IPS-NIHi11 (cell line): ENCODE measurements at regions not wholly inside any gene's neighbourhood (a gene's known extent, or its start where the extent isn't known, plus 50 kb on each side); places are given as distances from the start of the nearest gene placed in this dataset.
A peak's percentile ranks its signal among the peaks of the same experiment; 100 is the strongest.

Experiments used
- DNase-seq: peaks from one replicate; pipeline ENCODE4 v3.0.0; 2012; ENCODE audit warnings: mixed read lengths, low spot score

GRCh38 chr18:41621177-41621576, 333.9 kb upstream of the PIK3C3 start:
- no peak for DNase-seq

DNA sequence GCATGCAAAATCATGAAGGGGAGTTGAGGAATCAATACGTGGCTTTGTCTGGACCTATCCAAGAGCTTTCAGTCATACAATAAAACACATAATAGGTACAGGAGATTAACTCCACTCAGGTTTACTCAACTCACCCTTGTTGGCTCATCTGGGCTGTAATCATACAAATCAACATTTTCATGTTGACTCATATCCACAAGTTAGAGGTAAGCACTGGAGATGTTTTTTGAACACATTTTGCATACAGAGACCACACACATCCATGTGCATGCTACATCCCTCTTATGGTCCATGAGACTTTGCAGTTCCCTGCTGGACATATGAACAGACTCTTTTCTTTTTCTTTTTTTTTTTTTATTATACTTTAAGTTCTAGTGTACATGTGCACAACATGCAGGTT, 336.9 kb upstream of the PIK3C3 start:
- DNase-seq: no peak

GRCh38 chr18:41617647-41618046, 337.4 kb upstream of the PIK3C3 start:
- DNase-seq: no peak

- no peak for DNase-seq
Measured at GRCh38 chr18:41613003-41613609, 341.9 kb upstream of the PIK3C3 start.

DNA sequence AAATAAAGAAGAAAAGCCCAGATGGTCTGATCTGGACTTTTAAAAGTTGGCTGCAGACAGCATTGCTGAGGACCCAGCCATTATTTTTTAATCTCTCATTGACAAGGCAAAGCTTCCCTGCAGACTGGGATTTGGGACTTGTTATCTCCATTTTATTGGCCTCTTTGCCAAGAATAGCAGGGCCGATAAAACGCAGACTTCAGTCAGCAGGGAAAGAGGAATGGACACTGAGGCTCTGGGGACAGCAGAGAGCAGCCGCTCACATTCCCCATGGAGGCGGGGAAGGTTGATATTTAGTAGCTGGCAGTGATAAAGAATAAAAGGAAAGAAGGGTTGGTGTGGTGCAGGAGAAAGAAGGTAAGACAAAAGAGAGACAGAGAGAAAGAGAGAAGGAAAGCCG, 350.1 kb upstream of the PIK3C3 start:
- no peak for DNase-seq

GRCh38 chr18:41602034-41602433, 353.0 kb upstream of the PIK3C3 start:
- DNase-seq: no peak

DNA sequence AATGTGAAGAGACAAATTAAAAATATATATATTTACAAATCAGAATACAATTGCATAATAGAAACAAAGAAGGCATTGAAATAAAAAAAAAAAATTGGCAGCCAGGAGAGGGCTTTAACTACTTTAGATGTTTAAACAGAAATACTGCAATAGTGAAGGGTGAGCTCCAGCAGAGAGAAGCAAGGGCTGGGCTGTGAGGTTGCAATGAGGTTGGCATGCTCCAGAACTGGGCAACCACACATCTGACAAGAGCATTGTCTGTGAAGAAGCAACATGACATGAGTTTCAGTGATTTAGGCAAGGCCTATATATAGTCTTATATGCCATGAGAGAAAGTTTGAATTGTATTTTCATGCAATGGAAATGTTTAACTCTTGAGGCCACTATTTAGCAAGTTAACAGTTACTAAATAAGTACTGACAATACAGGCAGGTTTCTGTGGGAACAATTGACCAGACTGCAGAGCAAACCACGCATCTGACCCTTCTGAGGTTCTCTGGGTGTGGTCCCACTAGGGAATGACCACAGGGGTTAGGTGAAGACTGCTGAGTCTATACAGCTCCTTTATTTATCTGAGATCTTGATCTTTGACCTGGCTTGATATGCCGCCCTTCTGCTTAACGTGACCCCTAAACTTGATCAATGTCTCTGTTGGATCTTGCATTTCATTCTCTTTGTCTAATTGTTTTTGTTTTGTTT, 354.2 kb upstream of the PIK3C3 start:
- DNase-seq: no peak

GRCh38 chr18:41599466-41599865, 355.6 kb upstream of the PIK3C3 start:
- no peak for DNase-seq

- no peak for DNase-seq
Measured at GRCh38 chr18:41594582-41594981, 360.5 kb upstream of the PIK3C3 start.

DNA sequence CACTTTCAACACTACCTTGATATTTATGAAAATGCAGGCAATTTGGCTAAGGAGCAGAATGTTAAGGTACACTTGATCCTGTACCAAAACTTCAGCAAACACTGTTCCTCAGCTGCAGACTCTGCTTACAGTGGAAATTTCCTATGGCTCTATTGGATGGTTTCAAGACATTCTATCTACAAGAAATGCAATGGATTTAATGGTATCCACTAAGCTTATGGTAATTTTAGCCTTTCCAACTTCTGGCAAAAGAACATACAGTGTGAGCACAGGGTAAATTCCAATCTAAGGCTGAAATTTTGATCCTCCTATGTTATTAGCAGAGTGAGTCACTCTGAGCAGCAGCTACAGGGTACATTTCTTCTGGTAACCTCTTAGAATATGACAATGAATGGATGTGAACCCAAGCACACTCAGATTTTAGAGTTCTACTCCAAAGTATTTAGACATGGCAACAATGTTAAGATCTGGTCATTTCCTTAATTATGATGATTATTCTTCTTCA, 361.8 kb upstream of the PIK3C3 start:
- no peak for DNase-seq

DNA sequence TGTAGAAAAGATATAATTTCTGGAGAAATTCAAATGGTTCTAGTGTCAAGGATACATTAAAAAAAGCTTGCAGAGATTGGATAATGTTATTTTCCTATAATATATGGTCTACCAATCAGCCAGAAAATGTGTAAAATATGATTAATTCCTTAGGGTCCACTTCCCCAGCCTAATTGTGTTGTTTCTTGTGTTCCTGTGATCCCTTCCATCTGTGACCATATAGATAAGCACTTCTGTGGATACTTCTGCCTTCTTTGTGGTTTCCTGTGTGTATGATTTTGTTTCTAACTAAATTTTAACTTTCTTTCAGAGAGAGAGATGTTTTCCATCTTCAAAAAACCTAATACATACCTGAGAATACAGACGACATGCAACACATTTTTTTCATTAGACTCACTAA, 367.1 kb upstream of the PIK3C3 start:
- DNase-seq: no peak

DNA sequence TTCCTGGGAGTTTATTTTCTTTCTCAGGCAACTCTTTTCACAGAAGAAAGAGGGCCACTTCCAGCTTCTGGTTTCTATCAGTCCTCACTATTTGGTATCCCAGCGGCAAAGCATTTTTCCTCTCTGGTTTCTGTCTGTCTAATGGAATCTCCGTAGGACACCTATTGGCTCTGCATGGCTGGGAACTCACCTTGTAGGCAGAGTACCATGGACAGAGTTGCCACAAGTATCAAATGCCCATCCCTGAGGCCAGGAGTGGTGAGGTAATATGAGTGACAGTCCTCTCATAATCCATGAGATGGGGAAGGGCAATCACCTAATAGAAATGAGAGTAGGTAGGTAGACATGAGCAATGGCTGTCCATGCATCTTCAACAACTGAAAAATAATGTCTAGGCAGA, 369.5 kb upstream of the PIK3C3 start:
- DNase-seq: no peak

DNA sequence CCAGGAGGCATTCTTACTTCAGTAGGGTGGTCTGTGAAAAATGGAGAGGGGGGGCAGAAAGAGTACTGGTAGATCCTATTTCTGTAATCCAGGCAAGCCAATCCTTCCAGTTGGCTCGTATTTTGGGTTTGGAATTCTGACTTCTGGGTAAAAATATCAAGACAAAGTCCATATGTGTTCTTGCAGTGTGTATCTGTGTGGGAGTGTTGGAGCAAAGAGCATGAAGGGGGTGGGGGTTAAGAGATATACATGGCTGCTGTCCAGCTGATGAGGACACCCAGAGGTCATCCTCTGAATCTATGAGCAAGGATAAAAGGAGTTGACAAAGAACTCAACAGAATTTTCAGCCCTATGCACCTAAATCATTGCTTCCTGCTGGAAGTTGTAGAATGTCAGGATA, 375.8 kb upstream of the PIK3C3 start:
- no peak for DNase-seq

DNA sequence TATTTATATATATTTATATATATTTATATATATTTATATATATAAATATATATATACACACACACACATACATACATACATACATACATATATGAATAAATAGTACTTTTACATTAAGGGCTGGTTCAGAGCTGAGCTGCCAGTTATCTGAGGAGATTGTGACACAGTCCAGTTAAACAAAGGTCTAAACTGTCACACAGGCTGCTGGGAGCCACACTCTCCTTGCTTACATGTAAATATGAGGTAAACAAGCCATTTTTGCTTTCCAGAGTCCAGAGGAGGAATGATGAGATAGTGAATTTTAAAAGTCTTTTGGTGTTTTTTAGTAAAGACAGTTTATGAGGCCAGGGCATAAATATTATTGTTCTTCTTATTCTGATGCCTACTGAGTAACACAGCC, 377.5 kb upstream of the PIK3C3 start:
- no peak for DNase-seq

DNA sequence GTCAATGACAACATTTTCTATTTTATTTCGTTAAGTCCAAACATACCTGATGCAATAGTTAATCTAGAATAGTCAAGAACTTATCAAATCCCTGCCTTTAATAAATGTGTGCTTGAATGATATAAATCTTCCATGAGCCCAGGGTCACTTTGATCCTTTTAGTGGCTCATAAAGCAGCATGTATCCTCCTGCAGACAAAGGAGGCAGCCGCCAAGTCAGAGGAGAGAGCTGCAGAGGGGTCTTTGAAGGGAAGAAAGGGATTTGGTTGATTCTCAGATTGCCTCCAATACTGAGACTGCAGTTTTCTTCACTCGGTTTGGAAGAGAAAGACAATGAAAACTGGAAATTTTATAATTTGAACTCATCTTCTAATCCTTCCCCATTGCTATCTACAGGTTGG, 378.4 kb upstream of the PIK3C3 start:
- DNase-seq: peak; percentile 11

- DNase-seq: no peak
Measured at GRCh38 chr18:41569867-41570266, 385.2 kb upstream of the PIK3C3 start.

DNA sequence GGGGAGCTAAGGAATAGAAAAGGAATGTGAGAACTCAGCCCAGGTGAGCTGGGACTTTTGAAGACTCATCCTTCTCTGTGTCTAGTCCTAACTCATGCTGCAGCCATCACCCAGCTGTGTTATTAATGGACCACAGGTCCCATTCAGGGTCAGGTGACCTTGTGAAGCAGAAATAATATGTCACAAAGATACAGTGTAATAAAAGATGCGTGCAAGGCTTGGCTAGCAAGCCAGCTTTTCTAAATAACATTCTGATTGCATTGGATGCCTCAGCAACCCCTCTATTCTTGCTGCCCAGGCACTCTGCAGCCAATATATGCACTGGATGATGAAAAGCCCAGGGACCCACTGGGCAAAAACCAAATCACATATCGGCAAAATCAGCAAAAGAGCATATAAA, 393.1 kb upstream of the PIK3C3 start:
- no peak for DNase-seq

DNA sequence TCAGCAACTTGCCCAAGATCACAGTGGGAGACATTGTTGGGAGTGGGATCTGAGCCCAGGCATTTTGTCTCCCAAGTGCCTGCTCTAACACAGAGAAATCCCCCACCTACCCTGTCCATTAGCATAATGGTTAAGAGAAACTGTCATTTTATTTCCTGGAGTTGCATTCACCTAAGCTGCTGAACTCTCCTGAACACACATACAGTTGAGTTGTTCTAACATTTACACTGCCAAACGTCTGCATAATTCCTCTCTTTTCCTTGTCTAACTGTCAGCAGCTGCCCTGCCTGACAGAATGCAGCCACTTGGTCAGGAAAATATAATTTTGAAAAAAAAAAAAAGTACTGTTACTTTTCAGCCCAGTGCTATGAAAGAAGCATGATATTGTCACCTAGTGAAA, 396.3 kb upstream of the PIK3C3 start:
- no peak for DNase-seq

GRCh38 chr18:41553716-41554115, 401.3 kb upstream of the PIK3C3 start:
- DNase-seq: no peak

DNA sequence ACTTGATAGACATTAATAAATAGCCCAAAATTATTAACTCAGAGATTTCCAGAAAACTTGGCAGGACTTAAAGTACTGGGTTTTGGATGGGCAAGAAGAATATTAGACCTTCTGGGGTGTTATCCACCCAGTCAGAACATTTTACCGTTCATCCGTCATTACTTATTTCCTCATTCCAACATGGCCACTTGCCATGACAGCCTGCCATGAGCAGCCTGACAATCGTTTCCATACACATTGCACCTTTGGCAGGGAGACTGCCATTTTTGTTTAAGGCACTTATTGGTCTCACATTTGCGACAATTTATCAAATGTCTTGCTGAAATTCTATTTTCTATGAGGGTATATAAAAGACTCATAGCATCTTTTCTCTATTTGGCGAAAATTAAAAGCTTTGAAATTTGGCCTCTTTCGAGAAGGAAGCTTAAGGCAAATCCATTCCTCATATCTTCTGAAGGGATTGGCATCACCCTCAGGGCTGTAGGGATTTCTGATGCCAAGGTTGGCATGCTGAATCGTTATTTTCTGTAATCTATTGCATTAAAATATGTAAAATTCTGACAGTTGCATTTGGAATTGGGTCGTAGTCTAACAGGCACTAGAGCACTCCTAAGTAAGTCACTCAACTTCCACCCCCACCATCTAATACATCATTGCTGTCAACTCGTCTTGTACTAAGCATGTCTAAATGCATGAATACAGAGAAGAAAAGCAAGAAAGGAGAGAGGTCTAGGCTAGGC, 406.3 kb upstream of the PIK3C3 start:
- DNase-seq: no peak

- DNase-seq: no peak
Measured at GRCh38 chr18:41545091-41545888, 409.7 kb upstream of the PIK3C3 start.

DNA sequence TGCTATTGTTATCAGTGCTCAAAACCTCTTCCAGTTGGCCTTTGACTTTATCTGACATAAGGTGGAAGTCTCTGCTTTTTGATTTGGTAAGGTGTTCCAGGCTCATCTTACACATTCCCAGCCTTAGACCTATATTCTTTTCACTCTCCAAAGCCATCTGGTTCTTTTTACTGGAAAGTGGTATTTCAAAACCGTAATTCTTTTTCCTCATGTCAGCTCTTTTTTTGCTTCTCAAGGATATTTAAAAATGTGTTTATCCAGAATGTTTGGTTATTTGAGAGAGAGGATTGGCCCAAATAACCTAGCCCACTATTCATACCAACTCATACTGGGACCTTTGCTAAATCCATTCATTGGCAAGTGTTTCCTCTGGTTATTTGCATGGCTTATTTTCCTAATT, 411.2 kb upstream of the PIK3C3 start:
- DNase-seq: no peak
